ENCODE measurements at regions not wholly inside any gene's neighbourhood (a gene's known extent, or its start where the extent isn't known, plus 50 kb on each side); places are given as distances from the start of the nearest gene placed in this dataset.

DNA sequence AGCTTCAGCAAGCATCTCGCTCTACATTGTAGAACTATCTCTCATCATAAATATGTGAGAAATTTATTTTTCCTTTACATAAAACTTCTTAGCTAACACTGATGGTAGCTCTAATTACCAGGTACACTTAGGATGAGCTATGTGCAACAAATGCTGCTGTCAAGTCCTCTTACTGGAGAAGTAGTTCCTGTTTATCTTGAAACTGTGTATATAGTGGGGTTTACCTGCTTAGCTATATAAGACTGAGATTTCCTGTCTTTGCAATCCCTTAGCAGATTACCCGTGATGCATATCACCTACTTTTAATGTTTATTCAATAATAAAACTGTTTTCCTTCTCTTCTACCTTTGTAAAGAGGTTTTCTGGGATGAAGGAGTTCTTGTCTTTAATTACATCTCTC, 98.0 kb upstream of the USP15 start:
- Mint-ChIP-seq H3K4me3 (no peak overlapping the region), H3K27ac (ENCODE audit: low read depth) (no peak overlapping the region), H3K9me3 (no peaks in the 10 kb centered on the region), H3K27me3 (peaks cover 37% of the 10 kb centered on the region), H3K36me3 (ENCODE audit: insufficient read depth) (peaks cover 1% of the 10 kb centered on the region), H3K4me1 (no peaks in the 10 kb centered on the region)
- ATAC-seq (replicated peaks; ENCODE audit: extremely low read depth, poor library complexity, severe bottlenecking) (no peak), DNase-seq (ENCODE audit: low spot score in 2 of 2) (no peak)

DNA sequence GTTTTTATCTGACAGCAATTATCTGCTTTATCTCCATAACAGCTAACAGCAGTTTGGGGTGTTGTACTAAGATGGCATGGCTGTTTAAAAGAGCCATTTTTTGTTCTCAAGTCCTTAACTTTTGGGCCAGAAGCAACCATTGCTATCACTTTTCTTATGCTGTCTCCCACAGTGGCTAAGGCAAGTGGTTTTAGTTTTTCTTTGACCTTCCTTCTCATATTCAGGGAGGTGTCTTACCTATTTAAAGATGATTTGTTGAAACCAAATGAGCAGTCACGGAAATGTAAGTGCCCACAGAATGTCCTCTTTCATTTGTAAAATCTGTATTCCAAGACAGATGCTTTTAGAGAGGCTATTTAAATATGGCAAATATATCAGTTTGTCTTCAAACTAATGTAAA, 96.8 kb upstream of the USP15 start:
- peaks cover 28% of the 10 kb centered on the region for H3K27me3 Mint-ChIP-seq
- H3K36me3 Mint-ChIP-seq (ENCODE audit: insufficient read depth), result peaks cover 1% of the 10 kb centered on the region
- H3K27ac Mint-ChIP-seq (ENCODE audit: low read depth), result no peak overlapping the region
- H3K9me3 Mint-ChIP-seq, result no peaks in the 10 kb centered on the region
- no peak for ATAC-seq (replicated peaks; ENCODE audit: extremely low read depth, poor library complexity, severe bottlenecking)
- no peak overlapping the region for H3K4me3 Mint-ChIP-seq
- no peak for DNase-seq (ENCODE audit: low spot score in 2 of 2)
- H3K4me1 Mint-ChIP-seq, result no peaks in the 10 kb centered on the region

DNA sequence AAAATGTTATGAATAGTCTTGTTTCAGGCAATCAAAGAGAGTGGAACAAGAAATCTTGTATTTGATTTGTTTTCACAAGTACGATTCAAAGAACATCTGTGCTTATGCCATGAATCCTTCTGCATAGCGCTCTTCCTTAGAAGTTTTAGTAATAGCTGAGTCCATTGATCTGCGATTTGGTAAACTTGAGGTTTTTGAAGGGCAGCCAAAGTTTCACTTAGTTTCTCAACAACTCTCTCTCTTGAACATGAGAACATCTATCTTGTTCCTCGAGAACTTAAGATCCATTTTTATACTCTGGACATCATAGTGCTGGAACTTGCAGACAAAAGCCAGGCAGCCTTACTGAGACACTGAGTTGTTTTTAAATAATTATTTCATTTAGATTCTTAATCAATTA, 96.2 kb upstream of the USP15 start:
- Mint-ChIP-seq H3K27me3 (peaks cover 28% of the 10 kb centered on the region), H3K9me3 (no peaks in the 10 kb centered on the region), H3K27ac (ENCODE audit: low read depth) (no peak overlapping the region), H3K36me3 (ENCODE audit: insufficient read depth) (peaks cover 1% of the 10 kb centered on the region), H3K4me1 (no peaks in the 10 kb centered on the region), H3K4me3 (no peak overlapping the region)
- ATAC-seq (replicated peaks; ENCODE audit: extremely low read depth, poor library complexity, severe bottlenecking) (no peak), DNase-seq (ENCODE audit: low spot score in 2 of 2) (no peak)

DNA sequence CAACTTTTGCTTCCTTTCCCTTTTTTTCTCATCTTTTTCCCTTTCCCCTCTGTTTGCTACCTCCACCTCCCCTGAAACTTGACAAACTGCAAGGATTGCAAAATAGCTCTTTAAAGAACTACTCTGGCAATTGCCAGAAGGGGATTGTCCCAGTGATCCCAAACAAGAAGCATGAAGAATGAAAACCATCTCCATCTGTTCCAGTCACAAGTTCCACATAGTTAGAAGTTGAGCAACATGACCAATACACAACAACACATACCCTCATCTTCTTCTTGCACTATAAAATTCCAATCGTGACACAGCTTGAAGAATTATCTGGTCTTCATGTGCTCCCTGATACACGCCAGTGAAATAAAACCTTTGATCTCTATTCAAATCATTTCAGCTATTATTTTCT, 93.7 kb upstream of the USP15 start:
- H3K9me3 Mint-ChIP-seq, result no peaks in the 10 kb centered on the region
- H3K4me1 Mint-ChIP-seq, result no peaks in the 10 kb centered on the region
- H3K4me3 Mint-ChIP-seq, result no peak overlapping the region
- no peak overlapping the region for H3K27ac Mint-ChIP-seq (ENCODE audit: low read depth)
- H3K27me3 Mint-ChIP-seq, result peaks cover 22% of the 10 kb centered on the region
- DNase-seq (ENCODE audit: low spot score in 2 of 2), result no peak
- no peak for ATAC-seq (replicated peaks; ENCODE audit: extremely low read depth, poor library complexity, severe bottlenecking)
- peaks cover 1% of the 10 kb centered on the region for H3K36me3 Mint-ChIP-seq (ENCODE audit: insufficient read depth)

DNA sequence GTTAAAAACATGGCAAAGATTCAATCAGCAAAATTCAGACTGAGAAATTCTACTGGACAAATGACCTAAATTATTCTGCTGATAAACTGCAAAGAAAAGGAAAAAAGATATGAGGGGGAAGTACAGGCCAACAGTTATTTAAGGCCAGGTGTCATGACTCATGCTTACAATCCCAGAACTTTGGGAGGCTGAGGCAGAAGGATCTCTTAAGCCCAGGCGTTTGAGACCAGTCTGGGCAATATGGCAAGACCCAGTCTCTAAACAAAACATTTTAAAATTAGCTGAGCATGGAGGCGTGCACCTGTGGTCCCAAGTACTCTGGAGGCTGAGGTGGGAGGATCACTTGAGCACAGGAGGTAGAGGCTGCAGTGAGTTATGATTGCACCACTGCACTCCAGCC, 91.8 kb upstream of the USP15 start:
- peaks cover 33% of the 10 kb centered on the region for H3K27me3 Mint-ChIP-seq
- no peak for DNase-seq (ENCODE audit: low spot score in 2 of 2)
- no peak overlapping the region for H3K27ac Mint-ChIP-seq (ENCODE audit: low read depth)
- peaks cover 1% of the 10 kb centered on the region for H3K36me3 Mint-ChIP-seq (ENCODE audit: insufficient read depth)
- ATAC-seq (replicated peaks; ENCODE audit: extremely low read depth, poor library complexity, severe bottlenecking), result no peak
- H3K9me3 Mint-ChIP-seq, result no peaks in the 10 kb centered on the region
- H3K4me3 Mint-ChIP-seq, result no peak overlapping the region
- H3K4me1 Mint-ChIP-seq, result no peaks in the 10 kb centered on the region

DNA sequence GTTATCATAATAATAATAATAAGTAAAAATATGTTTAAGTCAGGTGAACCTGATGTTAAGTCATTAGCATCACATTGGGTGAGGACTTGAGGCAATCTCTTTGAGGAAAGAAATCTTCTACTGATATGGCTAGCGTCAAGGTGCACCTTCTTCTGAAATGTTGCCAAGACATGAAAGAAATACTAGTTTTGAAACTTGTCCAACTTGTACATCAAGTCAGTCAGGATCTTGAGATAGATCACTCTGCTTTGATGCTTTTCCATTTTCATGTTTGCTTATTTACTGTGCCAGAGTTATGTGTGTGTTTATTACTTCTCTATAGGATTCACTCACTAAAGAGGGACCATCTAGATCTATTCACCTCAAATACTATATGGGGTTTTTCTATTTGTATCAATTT, 90.0 kb upstream of the USP15 start:
- DNase-seq (ENCODE audit: low spot score in 2 of 2) (no peak), ATAC-seq (replicated peaks; ENCODE audit: extremely low read depth, poor library complexity, severe bottlenecking) (no peak)
- Mint-ChIP-seq H3K27me3 (peaks cover 42% of the 10 kb centered on the region), H3K4me1 (no peaks in the 10 kb centered on the region), H3K9me3 (no peaks in the 10 kb centered on the region), H3K36me3 (ENCODE audit: insufficient read depth) (peaks cover 1% of the 10 kb centered on the region), H3K27ac (ENCODE audit: low read depth) (no peak overlapping the region), H3K4me3 (no peak overlapping the region)

DNA sequence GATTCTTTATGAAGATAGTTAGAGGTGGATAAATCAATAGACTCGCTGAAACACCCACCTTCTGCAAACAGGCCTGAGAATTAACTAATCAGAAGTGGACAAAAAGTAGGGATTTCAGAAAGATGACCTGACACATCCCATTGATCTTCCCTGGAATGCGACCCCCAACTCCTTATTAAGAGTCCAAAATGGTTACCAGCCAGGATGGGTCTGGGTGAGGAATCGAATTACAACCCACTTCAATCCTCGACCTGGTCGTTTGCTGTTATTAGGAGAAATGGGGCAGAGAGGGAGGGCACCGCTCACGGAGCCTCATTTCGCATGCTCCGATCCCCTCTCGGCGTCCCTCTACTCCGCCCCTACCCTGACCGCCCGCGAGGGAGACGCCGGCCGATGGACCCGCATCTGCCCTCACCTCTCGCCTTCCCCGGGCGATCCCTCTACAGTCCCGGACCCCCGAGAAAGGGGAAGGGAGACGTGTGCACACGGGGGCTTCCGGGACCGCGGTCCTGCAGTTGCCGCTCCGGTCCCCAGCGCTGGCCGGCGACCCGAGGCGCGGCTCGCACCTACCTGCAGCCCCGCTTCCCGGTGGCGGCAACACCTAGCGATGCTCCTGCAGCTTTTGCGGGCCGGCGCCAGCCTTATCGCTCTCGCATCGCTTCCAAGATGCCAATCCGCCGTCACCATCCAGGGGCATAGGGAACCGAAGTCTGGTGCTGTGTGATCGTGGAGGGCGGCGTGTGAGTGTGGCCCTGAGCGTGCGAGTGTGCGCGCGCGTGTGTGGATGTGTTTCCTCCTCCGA, 69.3 kb upstream of the USP15 start:
- Mint-ChIP-seq H3K4me1 (peaks cover 25% of the 10 kb centered on the region), H3K36me3 (ENCODE audit: insufficient read depth) (no peaks in the 10 kb centered on the region), H3K9me3 (no peaks in the 10 kb centered on the region), H3K4me3 (peak overlapping the region; percentile 76), H3K27ac (ENCODE audit: low read depth) (no peak overlapping the region), H3K27me3 (peaks cover 41% of the 10 kb centered on the region)
- no peak for ATAC-seq (replicated peaks; ENCODE audit: extremely low read depth, poor library complexity, severe bottlenecking)
- DNase-seq (ENCODE audit: low spot score in 2 of 2), result no peak

DNA sequence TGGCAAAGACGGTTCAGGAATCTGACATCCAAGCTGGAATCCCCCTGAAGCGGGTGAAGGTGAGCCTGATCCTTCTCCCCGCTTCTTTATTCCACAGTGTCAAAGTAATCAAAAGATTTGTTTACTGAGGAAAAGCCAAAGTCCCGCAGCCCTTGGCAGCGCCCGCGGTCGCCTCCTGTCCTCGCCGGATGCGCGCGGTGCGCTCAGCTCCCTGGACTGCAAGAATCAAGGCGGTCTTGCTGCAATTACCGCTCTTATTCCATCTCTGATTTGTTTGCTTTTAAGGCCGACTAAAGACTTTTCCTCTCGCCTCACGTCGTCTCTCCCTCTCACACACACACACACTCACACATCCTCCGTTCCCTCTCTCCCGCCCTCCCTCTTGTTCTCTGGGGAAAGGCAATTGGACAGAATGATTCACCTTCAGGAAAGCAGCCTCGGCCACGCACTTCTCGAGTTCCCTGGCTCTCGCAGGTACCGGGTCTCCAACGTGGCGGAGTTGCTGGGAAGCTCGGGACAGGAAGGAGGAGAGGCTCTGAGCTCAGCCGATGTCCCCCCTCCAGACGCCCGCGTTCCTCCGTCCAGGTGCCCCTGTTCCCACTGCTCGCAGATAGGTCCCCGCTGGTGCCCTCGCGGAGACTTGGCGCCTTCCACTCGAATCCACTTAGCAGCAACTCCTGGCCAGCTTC, 68.6 kb upstream of the USP15 start:
- H3K9me3 Mint-ChIP-seq, result no peaks in the 10 kb centered on the region
- H3K4me1 Mint-ChIP-seq, result peaks cover 25% of the 10 kb centered on the region
- H3K36me3 Mint-ChIP-seq (ENCODE audit: insufficient read depth), result no peaks in the 10 kb centered on the region
- peaks cover 41% of the 10 kb centered on the region for H3K27me3 Mint-ChIP-seq
- DNase-seq (ENCODE audit: low spot score in 2 of 2), result no peak
- no peak for ATAC-seq (replicated peaks; ENCODE audit: extremely low read depth, poor library complexity, severe bottlenecking)
- H3K4me3 Mint-ChIP-seq, result peak overlapping the region; percentile 76
- H3K27ac Mint-ChIP-seq (ENCODE audit: low read depth), result no peak overlapping the region

DNA sequence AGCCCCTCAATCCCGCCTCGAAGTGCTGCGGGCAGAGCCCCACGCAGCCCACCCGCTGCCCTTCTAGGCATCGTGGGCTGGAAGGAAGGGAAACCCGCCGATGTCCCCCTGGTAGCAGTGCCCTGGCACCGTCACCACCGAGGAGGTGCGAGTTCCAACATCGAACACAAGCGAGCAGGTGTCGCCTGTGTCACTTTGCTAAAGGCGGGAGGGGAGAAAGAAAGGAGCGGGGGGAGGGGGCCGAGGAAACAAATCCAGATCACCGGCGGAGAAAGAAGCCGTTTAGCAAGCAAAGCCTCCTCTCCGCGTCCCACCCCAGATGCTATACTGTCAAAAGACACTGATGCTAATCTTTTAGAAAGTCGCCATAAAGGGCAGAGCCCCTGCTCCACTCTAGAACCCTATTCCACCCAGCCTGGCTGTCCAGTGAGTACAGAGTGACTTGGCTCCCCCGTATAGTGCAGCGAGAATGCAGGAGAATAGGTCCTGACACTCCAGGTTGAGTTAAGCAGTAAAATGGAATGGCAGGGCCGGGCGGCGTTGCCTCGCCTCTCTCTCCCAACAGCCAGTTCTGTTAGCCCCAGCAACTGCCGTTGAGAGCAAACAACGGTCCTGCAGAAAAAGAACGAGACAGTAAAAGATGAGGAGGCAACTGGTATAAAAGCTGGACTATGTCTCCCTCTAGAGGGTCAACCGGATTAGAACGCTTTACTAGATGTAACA, 67.9 kb upstream of the USP15 start:
- Mint-ChIP-seq H3K4me3 (peak overlapping the region; percentile 76), H3K27me3 (peaks cover 41% of the 10 kb centered on the region), H3K27ac (ENCODE audit: low read depth) (no peak overlapping the region), H3K36me3 (ENCODE audit: insufficient read depth) (no peaks in the 10 kb centered on the region), H3K4me1 (peaks cover 25% of the 10 kb centered on the region), H3K9me3 (no peaks in the 10 kb centered on the region)
- ATAC-seq (replicated peaks; ENCODE audit: extremely low read depth, poor library complexity, severe bottlenecking) (peak; percentile 69), DNase-seq (ENCODE audit: low spot score in 2 of 2) (peak in 1 of 2 donors; percentile 15)

DNA sequence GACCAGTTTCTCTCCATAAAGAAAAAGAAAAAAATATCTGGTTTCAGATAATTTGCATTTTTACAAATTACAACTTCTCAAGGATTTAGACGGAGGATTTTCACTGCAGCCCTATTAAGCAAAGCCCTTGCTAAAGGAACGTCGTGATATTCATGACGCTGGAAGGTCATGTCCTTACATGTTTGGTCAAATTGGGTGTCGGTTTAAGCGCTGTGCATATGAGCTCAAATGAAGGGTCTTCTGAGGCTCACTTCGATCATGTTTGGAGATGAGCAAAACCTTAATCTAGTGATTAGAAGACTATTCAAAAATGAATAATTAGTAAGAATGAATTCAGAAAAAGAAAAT, 67.3 kb upstream of the USP15 start:
- ATAC-seq (replicated peaks; ENCODE audit: extremely low read depth, poor library complexity, severe bottlenecking) (no peak), DNase-seq (ENCODE audit: low spot score in 2 of 2) (no peak)
- Mint-ChIP-seq H3K27ac (ENCODE audit: low read depth) (no peak overlapping the region), H3K4me3 (peak overlapping the region; percentile 76), H3K27me3 (peaks cover 41% of the 10 kb centered on the region), H3K9me3 (no peaks in the 10 kb centered on the region), H3K36me3 (ENCODE audit: insufficient read depth) (no peaks in the 10 kb centered on the region), H3K4me1 (peaks cover 25% of the 10 kb centered on the region)

DNA sequence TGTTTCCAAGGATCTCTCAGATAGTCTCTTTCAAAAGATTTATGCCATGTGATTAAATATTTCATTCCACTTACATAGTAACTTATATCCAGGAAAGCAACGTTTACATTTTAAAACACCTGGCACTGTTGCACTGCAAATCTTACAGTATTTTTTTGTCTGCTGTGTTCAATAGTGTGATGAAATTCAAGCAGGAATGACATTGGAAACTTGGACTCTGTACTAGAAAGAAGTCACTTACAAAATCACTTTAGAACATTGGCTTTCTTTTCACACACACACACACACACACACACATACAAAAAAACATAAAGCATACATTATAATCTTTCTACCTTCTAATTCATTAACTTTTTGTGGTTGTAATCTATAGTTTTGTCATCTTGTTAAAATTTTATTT, 66.2 kb upstream of the USP15 start:
- Mint-ChIP-seq H3K9me3 (no peaks in the 10 kb centered on the region), H3K27me3 (peaks cover 41% of the 10 kb centered on the region), H3K4me1 (peaks cover 25% of the 10 kb centered on the region), H3K36me3 (ENCODE audit: insufficient read depth) (no peaks in the 10 kb centered on the region), H3K4me3 (no peak overlapping the region), H3K27ac (ENCODE audit: low read depth) (no peak overlapping the region)
- DNase-seq (ENCODE audit: low spot score in 2 of 2) (no peak), ATAC-seq (replicated peaks; ENCODE audit: extremely low read depth, poor library complexity, severe bottlenecking) (no peak)

DNA sequence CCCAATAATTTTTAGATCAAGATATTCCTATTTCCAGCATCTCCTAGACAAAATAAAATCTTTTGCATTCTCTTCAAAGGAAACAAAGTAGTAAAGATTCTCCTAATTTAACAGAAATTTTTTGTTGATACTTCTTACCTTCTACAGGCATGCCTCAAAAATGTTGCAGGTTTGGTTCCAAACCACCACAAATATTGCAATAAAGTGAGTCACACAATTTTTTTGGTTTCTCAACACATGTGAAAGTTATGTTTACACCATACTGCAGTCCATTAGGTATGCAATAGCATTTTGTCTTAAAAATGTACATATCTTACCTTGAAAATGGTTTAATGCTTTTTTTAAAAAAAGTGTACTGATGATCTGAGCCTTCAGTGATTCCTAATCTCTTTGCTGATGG, 65.6 kb upstream of the USP15 start:
- Mint-ChIP-seq H3K27me3 (peaks cover 36% of the 10 kb centered on the region), H3K27ac (ENCODE audit: low read depth) (no peak overlapping the region), H3K4me1 (peaks cover 25% of the 10 kb centered on the region), H3K9me3 (no peaks in the 10 kb centered on the region), H3K4me3 (no peak overlapping the region), H3K36me3 (ENCODE audit: insufficient read depth) (no peaks in the 10 kb centered on the region)
- ATAC-seq (replicated peaks; ENCODE audit: extremely low read depth, poor library complexity, severe bottlenecking) (no peak), DNase-seq (ENCODE audit: low spot score in 2 of 2) (no peak)

DNA sequence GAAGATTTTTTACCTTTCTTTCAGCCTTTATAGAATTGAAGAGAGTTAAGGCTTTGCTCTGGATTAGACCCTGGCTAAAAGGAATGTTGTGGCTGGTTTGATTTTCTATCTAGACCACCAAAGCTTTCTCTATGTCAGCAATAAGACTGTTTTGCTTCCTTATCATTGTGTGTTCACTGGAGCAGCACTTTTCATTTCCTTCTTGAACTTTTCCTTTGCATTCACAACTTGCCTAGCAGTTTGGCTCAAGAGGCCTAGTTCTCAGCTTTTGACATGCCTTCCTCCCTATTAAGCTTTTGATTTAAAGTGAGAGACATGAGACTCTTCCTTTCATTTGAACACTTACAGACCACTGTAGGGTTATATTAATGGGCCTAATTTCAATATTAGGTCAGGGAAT, 64.1 kb upstream of the USP15 start:
- DNase-seq (ENCODE audit: low spot score in 2 of 2) (no peak), ATAC-seq (replicated peaks; ENCODE audit: extremely low read depth, poor library complexity, severe bottlenecking) (no peak)
- no peak overlapping the region for H3K27ac Mint-ChIP-seq (ENCODE audit: low read depth)
- peaks cover 15% of the 10 kb centered on the region for H3K4me1 Mint-ChIP-seq
- no peaks in the 10 kb centered on the region for H3K36me3 Mint-ChIP-seq (ENCODE audit: insufficient read depth)
- no peak overlapping the region for H3K4me3 Mint-ChIP-seq
- peaks cover 21% of the 10 kb centered on the region for H3K27me3 Mint-ChIP-seq
- H3K9me3 Mint-ChIP-seq, result no peaks in the 10 kb centered on the region

Measured in central memory CD8-positive, alpha-beta T cell (primary cell).